ENCODE measurements at regions not wholly inside any gene's neighbourhood (a gene's known extent, or its start where the extent isn't known, plus 50 kb on each side); places are given as distances from the start of the nearest gene placed in this dataset.

- TF ChIP-seq CTCF (IDR thresholded peaks at IDR 0.05) = no peak
- no peak for TF ChIP-seq POLR2A (IDR thresholded peaks at IDR 0.05)
- Histone ChIP-seq H3K36me3 (no peaks in the 10 kb centered on the region), H3K4me3 (no peak overlapping the region), H3K9me3 (no peaks in the 10 kb centered on the region), H3K27me3 (no peaks in the 10 kb centered on the region), H3K27ac (no peak overlapping the region), H3K4me1 (no peaks in the 10 kb centered on the region)
- 73% methylated on average over 15 of the region's 24 CpGs for WGBS (ENCODE audit: insufficient coverage, low coverage, low lambda C conversion rate, missing lambda C conversion rate)
- DNase-seq = peak in 1 of 3 donors; percentile 38
- no peak for ATAC-seq
- intact Hi-C loops (cut with DNase I) = no loop called here
Observed at GRCh38 chr7:157487046-157487770, 150.4 kb downstream of the DNAJB6 start.

GRCh38 chr7:157488281-157488680, 151.5 kb downstream of the DNAJB6 start:
- Histone ChIP-seq H3K9me3 (no peaks in the 10 kb centered on the region), H3K36me3 (no peaks in the 10 kb centered on the region), H3K27ac (no peak overlapping the region), H3K4me3 (no peak overlapping the region), H3K4me1 (no peaks in the 10 kb centered on the region), H3K27me3 (no peaks in the 10 kb centered on the region)
- DNase-seq = peak in 1 of 3 donors; percentile 22
- TF ChIP-seq CTCF (IDR thresholded peaks at IDR 0.05) = no peak
- no peak for TF ChIP-seq POLR2A (IDR thresholded peaks at IDR 0.05)
- WGBS (ENCODE audit: insufficient coverage, low coverage, low lambda C conversion rate, missing lambda C conversion rate) = 92% methylated on average over 19 of the region's 24 CpGs
- intact Hi-C loops (cut with DNase I) = no loop called here
- no peak for ATAC-seq

DNA sequence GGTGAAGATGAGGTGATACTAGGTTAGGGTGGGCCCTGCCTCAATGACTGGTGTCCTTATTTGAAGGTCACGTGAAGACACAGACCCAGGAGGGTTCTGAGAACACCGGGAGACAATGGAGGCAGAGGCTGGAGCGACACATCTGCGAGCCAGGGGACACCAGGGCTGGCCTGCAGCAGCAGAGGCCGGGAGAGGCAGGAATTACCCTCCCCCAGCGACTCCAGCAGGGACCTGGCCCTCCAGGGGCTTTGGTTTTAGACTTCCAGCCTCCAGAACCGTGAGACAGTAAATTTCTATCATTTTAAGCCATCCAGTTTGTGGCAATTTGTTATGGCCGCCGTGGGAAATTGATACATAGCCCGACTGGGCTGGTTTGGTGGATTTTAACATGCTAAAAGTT, 152.2 kb downstream of the DNAJB6 start:
- no peak for ATAC-seq
- DNase-seq = peak in 1 of 3 donors; percentile 31
- Histone ChIP-seq H3K36me3 (no peaks in the 10 kb centered on the region), H3K4me3 (no peak overlapping the region), H3K9me3 (no peaks in the 10 kb centered on the region), H3K27me3 (no peaks in the 10 kb centered on the region), H3K4me1 (no peaks in the 10 kb centered on the region), H3K27ac (no peak overlapping the region)
- TF ChIP-seq CTCF (IDR thresholded peaks at IDR 0.05) (no peak), POLR2A (IDR thresholded peaks at IDR 0.05) (no peak)
- WGBS (ENCODE audit: insufficient coverage, low coverage, low lambda C conversion rate, missing lambda C conversion rate) = 73% methylated on average over 6 of the region's 10 CpGs
- intact Hi-C loops (cut with DNase I) = no loop called here
